ENCODE measurements at regions not wholly inside any gene's neighbourhood (a gene's known extent, or its start where the extent isn't known, plus 50 kb on each side); places are given as distances from the start of the nearest gene placed in this dataset.

- no peak for TF ChIP-seq CTCF (IDR thresholded peaks at IDR 0.05)
- TF ChIP-seq POLR2A (IDR thresholded peaks at IDR 0.05): no peak
These were observed 178.3 kb upstream of the SERPINE2 start for GRCh38 chr2:224217233-224217961.

Data from lower leg skin (tissue), 3 donors.